ENCODE measurements at regions not wholly inside any gene's neighbourhood (a gene's known extent, or its start where the extent isn't known, plus 50 kb on each side); places are given as distances from the start of the nearest gene placed in this dataset.

- no peak for TF ChIP-seq POLR2A (IDR thresholded peaks at IDR 0.05)
- TF ChIP-seq CTCF (IDR thresholded peaks at IDR 0.05) = no peak
Measured at GRCh38 chr15:29616512-29616911, 205.8 kb downstream of the TJP1 start.

Measured in vagina (tissue), 2 donors.